Activated naive CD4-positive, alpha-beta T cell treated with Interleukin-2 at 50 U/mL for 16 hours (primary cell): ENCODE measurements at regions not wholly inside any gene's neighbourhood (a gene's known extent, or its start where the extent isn't known, plus 50 kb on each side); places are given as distances from the start of the nearest gene placed in this dataset.

ENCODE experiments used
- DNase-seq: peaks from one replicate; pipeline ENCODE4 v3.0.0-alpha.2; 2020

DNA sequence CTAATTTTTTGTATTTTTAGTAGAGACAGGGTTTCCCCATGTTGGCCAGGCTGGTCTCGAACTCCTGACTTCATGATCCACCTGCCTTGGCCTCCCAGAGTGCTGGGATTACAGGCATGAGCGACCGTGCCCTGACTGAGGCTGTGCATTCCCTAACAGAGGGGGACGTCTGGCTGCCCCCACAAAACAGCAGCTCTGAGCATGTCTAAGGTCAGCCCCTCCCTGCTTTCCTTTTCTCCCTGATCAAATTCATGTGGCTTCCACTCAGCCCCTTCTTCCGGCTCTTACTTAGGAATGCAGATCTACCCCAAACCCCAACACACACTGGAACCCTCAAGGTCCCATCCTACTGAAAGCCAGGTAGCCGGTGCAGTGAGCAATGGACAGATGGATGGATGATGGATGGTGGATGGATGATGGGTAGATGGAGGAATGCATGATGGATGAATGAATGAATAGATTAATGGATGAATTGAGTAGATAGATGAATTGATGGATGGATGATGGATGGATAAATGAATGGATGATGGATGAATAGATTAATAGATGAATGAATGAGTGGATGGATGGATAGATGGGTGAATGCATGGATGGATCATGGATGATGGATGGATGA is 91.5 kb upstream of the BHLHE23 start:
- no peak for DNase-seq

DNA sequence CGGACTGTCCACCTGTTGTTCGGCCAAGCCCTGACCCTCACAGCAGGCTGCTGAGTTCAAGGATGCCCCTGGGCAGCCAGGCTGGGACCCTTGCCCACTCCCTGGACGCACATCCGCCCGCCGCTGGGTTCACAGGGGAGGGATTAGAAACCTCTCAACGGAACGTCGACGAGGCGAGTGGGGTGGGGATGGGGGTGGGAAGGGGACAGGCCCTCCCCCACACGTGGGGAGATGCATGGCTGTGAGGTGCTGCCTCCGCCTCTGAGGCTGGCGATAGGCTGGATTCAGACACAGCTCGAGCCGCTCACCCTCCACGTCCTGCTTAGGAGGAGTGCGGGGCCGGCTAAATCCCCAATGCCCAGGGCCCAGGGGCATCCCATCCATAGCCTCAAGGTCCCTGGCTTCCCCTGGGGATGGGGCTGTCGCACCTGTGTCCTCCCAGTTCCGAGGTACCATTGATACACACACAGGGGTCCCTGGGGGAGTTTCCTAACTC is 90.6 kb upstream of the BHLHE23 start:
- no peak for DNase-seq

DNA sequence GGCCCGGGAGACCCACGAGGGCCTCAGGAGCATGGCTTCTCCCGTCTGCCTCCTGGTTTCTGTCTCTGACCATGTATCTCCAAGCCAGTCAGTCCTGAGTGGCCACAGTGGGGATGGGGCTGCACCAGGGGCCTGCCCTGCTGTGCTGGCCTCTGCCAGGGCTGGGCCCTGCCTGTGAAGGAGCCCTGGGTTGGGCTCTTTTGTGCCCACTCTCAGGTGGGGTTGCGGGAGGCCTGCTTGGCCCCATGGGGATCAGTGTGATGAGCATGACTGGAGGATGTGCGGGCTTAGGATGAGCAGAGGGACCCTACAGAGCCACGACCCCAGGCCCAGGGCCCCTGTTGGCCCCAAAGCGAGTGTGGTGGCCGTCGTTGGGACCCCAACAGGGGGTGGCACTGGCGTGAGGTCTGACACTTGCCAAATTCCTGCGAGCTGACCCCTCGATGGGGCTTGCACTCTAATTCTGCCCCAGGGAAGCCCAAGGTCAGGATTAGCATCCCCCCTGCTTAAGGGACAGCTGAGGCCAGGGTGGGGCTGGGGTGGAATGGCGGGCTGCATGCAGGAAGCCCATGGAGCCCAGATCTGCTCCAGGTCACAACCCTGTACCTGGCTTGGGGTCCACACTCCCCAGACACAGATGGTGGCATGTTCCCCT is 90.0 kb upstream of the BHLHE23 start:
- no peak for DNase-seq

DNA sequence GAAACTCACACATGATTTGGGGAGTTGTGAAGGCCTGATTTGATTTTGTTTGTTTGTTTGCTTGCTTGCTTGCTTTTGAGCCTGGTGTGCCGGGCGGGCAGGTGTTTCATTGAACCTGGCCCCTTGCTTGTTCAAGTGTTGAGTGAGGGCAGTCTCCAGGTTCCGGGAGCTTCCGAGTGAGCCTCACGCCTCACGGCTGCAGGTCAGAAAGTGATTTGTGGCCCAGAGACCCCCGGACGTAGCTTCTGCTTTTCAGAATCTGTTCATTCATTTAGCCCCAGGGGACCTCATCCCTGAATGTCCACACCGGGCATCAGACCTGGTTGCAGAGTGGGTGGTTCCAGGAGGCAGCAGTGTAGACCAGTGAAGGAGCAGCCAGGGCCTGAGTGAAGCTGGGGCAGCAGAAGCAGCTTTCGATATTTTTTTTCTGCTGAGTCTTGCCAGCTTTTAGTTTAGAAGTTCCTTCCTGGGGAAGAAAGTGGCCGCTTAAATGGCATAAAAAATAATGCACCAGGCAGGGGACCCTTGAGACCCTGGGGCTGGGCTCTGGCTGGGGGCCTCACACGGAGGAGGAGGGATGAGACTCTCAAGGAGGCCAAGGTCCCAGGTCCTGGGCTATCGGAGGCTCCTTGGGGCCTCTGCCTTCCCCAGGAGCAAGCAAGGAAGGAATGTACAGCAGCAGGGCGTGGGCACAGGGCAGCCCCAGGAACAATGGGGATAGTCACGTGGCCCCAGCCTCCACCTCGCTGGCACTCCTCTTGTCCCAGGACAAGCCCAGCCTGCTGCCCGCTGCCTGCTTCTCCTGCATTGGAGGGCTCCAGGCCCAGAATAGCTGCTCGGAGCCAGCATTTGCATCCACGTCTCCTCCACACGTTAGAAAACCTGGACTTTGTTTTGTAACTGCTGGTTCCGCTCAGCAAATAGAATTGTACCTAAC is 89.2 kb upstream of the BHLHE23 start:
- DNase-seq = no peak

DNA sequence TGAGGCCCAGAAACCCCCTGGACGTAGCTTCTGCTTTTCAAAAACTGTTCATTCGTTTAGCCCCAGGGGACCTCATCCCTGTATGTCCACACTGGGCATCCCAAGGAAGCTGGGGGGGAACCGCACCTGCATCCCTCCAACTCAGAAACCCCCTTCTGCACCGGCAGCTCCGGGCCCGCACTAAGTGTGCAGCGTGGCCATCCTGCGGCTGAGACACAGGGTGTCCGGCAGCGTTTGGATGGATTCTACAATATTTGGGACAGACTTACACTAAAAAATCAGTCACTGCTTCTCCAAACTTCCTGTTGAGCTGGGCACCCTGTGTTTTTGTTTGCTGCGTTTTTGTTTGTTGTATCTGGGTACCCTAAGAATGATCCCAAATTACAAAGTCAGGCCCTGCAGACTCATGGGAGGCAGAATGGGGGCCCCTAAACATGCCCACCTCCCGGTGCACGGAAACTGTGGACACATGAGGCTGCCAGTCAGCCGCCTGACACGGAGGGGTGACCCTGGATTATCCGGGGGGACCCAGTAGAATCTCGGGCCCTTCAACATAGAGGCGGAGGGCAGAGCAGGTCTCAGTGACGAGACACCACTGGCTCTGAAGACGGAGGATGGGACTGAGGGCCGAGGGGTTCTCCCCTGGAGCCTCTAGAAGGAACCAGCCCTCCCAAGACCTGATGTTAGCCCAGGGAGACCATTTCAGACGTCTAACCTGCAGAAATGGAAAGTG is 88.2 kb upstream of the BHLHE23 start:
- DNase-seq = no peak

DNA sequence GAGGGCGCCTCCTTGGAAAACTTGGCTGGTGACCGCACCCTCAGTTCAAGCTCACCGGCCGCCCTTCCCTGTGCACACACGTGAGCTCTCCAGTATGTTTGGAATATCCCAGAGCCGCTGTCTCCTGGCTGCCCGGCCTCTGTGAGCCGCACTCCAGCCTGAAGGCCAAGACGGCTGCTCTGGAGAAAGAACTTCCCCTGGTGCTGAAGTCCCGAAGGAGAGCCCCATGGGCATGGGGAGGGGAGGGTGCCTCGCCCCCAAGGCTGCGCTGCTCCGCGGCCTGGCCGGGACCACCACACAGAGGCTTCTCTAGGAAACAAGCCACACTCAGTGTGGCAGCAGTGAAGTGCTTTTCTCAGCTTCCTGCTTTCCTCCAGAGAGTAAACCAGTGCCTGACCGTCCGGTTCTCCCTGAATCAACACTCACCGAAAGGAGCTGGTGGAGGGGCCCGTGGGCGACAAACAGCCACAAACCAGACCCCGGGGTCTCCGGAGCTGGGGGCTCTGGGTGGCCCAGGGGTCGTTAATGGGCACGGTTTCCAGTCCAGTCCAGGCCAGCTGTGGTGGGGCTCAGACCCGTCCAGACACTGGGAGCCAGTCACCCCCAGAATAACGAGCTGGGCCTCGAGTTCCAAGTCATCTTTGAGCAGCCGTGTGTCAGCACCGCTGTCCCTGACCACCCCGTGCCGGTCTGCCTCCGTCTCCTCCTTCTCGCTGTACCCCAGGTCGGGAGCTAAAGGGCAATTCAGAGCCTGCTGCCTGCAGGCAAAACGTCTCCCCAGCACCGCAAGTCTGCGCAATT is 87.4 kb upstream of the BHLHE23 start:
- no peak for DNase-seq

DNA sequence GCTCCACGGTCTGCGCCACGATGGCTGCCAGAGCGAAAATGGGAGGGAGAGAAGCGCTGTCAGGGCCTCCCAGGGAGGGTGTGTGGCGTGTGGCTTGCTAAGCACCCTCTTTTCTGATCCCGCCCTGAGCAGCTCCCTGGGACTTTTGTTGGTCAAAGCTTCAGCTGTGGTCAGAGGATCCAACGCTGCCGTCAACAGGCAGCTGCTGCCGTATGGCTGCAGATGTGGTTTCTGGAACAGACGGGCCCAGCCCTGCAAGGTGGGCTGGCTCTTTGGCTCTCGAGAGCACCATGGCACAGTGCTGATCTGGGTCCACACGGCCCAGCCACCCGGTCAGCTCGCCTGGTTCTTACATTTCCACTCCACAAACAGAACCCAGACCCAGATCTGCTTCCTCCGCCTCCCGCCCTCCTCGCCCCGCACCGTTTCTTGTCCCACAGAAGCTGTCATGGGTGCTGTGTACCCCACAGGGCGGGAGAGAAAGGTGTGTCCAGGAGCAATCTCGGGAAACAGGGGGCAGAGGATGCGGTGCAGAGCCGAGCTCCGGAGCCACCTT is 86.0 kb upstream of the BHLHE23 start:
- no peak for DNase-seq

DNA sequence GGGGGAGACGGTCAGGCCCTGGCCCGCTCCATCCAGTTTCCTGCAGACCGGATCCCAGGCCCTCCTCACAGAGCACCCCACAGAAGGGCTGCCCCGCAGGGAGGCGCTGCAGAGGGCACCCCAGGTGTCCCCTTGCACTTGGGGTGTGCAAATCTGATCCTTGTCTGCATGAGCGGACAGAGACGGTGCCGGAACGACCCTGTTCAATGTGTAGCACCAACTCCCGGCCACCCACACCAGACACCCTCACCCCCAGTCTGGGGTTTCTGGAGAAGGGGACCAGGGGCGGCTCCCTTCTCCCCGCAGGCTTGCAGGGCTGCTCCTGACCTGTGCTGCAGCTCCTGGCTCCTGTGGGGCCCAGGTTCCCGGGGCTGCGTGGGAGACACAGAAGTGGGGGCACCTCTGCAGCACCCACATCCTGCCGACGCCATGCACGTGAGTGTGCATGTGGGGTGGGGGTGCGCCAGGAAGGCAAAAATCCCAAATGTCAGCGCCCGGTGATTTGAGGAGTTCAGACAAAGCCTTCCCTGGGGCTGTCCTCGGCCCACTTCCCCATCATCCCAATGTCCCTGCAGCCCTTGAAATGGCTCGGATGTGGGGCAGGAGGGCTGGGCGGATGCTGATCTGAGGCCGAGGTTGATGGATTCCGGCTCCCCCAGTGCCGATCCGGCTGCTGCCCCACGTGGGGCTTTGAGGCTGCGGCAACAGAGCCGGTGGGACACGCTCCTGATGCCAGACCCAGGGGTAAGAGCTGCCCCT is 85.3 kb upstream of the BHLHE23 start:
- no peak for DNase-seq

DNA sequence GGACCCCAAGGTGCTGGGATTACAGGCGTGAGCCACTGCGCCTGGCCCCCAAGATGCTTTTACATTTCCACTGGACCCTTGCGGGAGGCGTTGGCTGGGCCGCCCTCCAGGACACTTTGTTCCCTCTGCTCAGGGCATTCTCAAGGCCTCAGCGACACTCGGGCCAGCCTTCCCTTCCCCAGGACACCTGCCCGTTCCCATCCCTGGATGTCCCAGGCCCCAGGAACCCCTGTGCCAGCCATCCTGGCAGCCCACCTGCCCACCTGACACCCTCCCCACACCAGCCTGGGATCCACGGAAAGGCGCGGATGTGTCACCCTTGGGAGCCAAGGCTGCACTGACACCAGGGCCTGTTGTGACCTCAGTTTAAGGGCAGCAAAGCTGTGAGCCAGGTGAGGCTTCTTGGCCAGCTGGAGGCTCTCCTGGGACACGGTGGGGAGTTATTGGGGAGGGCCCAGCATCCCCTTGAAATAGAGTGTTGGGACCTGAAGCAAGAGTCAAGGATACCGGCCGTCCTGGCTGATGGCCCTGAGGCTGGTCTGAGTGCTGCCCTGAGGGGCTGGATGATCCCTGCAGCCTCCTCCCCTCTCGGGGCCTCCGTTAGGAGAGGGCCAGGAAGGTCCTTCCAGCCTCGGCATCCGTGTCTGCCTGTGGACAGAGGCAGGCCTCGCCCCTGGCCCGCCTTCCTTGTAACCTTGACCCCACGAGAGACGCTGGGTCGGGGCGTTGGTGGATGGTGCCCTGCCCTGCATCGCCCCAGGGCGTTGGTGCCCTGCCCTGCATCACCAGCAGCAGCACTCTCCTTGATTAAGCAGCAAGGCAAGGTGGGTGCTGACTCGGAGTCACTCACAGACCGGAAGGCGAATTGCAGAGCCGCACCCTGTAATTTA is 84.2 kb upstream of the BHLHE23 start:
- DNase-seq = no peak

DNA sequence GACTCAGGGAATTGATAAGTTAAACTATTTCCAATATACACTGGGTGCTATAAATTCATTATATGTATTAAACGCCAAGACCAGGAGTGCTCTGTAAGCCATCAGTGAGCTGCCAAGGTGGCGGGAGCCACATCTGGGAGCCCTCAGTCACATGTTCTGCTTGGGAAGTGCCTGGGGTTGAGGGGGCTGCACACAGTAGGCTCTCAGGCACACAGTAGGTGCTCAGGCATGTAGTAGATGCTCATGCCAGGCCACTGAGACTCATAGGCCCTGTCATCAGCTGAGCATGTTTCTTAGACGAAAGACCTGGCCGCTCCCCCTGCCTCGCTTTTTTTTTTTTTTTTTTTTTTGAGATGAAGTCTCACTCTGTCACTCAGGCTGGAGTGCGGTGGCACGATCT is 83.3 kb upstream of the BHLHE23 start:
- DNase-seq = no peak

DNA sequence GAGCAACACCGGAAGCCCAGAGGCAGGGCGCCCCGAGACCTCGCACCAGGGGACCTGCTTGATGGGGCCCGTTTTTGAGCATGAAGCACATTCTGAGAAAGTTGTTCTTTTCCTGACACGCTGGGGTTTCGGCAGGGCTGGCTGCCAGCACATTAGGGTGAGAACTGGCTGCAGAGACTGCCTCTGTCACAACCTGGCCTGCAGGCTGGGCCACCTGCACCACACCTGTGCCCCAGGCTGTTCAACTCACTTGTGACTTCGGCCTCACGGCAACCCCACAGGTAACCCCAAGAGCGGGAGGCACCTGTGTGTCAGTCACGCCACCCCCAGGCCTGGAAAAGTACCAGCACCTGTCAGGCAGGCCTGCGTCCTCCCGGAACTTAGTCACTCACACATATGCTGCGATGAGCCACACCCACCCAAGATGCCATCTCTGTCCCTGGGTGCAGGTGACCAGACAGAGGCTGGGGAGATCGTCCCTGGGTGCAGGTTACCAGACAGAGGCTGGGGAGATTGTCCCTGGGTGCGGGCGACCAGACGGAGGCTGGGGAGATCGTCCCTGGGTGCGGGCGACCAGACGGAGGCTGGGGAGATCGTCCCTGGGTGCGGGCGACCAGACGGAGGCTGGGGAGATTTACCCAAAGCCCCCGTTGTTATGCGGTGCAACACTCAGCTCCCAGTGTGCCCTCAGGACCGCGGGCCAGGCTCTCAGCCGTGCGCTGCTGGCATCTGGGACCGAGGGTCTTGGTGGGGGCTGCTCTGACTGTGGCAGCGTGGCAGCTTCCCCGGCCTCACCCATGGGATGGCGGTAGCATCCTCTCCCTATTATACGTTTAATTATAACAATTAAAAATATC is 82.5 kb upstream of the BHLHE23 start:
- no peak for DNase-seq

DNA sequence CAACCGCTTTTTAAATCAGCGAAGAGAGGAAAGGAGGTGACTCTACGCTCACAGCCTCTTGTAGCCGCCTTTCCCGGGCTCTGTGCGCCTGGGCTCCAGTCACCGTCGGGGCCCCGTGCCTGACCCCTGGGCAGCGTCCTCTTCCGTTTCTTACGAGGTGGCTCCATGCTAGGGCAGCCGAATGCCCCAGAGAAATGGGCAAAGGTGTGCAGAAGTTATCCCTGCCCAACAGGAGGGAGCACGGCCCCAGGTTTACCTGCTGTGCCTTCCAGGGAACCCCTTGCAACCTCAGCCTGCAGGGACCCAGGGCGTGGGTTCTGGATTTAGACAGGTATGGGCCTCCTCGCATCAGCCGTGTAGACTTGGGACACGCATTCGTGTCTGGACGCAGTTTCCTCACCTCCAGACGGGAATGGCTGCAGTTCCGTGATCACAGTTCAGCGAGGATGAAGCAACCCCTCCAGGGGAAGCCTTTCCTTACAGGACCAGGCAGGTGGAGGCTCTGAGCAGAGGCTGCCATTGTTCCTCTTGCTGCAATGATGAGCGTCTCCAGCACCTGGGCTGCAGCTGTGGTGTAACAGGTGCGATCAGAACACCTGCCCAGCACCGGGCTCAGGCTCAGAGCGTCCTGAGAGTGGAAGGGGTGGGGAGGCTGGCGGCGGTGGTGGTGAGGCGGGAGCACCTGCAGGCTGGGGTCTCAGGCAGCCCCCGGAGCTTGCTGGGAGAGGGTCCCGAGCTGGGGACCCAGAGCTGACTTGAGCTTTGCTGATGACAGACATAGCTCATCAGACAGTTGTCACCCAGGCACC is 81.3 kb upstream of the BHLHE23 start:
- no peak for DNase-seq

DNA sequence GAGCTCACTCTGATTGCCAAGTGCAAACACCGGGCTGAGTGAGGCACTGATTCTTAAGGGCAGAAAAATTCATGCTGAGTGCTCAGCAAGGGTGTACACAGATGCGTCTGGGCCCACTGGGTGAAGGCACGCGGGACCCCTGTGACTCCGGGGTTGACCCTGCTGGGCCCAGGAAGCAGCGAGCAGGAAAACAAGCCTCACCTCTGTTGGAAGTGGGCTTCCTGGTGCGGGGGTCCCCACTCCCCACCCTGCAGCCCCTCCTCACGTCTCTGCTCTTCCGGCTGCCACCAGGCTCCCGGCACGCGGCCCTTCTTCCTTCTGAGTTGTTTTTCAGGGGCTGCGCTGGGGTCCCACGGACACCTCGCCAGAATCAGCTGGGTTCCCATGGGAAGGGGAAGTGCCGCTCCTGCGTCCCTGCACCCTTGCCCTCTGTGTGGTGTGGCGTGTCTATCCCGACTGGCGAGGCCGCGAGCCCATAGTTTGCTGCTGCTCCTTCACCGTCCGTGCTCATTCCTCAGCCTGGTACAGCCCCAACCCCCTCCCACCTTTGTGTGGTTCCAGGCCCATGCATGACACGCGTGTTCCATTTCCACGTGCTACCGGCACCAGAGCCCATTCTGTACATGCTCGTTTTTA is 80.6 kb upstream of the BHLHE23 start:
- no peak for DNase-seq

DNA sequence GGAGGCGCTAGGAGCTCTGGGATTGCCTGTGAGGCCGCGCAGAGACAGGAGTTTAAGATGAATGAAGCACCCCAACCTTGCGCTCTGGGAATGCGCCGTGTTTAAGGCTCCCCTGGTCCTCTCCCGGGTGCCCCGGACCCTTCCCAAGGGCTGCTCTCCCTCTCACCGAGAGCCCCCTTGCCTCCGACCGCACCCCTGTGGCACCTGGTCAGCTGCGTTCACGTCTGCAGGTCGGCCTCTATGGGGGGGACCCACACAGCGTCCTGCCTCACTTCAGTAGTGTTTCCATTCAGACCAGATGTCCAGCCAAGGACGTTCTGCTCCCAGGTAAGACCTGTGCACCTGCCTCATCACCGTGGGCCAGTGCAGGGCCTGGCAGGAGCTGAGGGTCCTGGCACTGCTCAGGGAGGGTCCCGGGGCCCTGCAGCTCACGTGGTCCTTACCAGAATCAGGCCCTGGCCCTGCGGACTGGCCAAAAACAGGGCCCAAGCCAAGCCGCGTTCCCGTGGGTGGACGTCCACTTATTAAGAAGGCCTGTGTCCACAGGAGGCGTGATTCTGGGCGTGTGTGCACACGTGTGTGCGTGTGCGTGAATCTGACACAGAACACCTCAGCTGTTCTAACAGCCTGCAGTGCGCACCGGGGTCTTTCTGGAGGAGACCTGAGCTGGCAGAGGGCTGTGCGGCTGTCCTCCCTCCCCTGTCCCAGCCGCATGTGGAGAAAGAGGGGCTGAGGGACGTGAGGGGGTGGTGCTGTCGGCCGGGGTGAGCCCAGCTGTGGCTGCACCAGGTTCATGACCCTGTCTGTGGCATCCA is 79.9 kb upstream of the BHLHE23 start:
- no peak for DNase-seq

DNA sequence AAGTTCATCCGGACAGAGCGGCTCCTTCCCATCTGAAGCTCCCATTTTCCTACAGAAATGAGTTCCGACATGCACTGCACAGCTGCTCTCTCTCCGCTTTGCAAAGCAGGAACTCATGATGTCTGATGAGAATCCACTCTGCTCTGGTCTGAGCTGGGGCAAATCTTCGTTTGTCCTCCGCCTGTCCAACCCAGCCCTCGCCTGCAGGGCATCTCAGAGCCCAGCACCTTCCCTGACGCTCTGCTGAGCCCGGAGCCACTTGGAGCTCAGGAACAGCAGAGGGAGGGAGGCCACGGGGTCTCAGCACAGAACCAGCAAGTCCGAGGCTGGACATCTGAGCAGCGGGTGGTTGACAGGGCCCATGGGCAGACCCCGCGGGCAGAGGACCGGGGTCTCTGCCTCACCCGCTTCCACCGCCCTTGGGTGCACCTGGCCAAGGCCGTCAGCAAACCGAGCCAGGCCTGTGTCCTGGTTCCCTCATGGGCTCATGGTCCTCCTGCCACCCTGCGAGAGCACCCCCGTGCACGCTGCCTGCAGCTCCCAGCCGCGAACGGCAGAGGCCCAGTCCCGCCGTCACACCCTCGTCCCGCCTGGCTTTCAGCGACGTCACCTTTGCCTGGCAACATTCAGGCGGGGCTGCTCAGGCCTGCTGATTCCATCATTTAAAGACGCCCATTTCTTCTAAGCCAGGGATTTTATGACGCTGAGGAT is 78.5 kb upstream of the BHLHE23 start:
- DNase-seq = no peak

DNA sequence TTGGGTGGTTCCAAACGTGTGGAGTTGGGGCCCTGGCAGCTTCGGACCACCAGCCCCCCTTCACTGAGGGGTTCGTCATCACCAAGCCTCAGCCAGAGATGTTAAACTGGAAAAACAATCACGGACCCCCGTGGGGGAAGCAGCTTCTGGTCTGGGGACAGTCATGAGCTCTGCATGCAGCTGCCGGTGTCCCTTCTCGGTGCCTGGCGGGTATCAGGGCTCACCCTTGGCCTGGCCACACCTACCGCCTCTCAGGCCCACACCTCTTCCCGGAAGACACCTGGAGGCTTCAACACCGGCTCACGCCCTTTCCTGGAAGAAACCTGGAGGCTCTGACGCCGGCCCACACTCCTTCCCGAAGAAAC is 77.8 kb upstream of the BHLHE23 start:
- no peak for DNase-seq
